ENCODE measurements at regions not wholly inside any gene's neighbourhood (a gene's known extent, or its start where the extent isn't known, plus 50 kb on each side); places are given as distances from the start of the nearest gene placed in this dataset.

DNA sequence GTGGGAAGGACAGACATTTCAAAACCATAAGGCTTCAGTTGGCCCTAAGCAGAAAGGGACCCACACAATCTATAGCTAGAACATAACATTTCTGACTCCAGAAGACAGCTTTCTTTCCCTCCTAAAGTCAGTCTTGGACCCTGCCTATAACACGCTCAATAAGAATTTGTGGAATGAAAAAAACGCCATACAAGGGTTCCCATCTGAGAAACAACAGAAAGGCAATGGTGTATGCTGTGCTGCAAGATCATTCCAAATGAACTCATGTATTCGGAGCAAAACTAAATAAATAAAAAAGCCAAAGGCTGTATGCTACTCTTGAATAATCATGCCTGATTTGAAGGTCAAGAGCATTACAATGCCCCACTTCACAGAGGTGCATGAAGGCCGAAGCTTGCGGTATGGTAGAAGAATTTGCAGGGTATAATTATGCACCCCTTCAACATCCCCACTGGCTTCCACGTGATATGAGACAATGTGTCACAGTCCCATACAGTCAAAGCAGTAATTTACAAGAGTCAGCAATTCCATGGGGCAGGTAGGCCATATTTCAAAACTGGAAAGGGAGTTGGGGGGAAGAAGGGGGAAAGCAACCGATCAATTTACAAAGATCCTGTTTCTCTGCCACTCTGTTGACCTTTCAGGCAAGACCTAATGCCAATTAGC is 61.4 kb upstream of the SLC14A2 start:
- DNase-seq (ENCODE audit: extremely low read depth, low read depth) = no peak

DNA sequence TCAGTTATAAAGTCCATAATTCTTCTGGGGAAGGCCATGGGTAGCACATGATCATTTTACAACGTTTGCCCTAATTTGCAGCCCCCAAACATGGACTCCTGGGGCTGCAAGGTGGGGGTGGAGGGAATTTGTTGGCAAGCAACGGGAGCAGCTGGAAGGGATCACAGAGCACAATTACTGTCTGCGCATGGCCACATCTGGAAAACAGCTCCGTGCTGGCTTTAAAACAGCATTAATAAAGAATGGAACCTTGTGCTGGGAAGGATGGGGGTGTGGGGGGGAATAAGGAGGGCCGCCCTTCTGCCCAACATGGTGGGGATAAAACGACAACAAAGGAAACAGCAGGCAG is 60.9 kb upstream of the SLC14A2 start:
- no peak for DNase-seq (ENCODE audit: extremely low read depth, low read depth)

DNA sequence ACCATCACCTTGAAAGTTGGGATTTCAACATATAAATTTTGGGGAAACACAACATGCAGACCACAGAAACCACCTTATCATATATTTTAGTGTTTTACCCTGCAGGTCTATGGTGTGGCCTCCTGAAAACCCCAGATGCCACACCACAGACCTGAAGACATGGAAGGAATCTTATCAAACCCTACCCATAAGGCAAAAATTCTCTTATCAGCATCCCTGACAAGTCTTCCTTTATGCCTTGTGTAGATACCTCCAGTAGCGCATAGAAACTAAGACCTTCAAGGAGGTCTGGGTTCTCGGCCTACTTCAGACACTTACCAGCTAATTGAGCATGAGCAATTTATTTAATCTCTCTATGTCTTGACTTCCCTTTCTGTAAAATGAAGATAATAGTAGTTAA is 59.1 kb upstream of the SLC14A2 start:
- no peak for DNase-seq (ENCODE audit: extremely low read depth, low read depth)

DNA sequence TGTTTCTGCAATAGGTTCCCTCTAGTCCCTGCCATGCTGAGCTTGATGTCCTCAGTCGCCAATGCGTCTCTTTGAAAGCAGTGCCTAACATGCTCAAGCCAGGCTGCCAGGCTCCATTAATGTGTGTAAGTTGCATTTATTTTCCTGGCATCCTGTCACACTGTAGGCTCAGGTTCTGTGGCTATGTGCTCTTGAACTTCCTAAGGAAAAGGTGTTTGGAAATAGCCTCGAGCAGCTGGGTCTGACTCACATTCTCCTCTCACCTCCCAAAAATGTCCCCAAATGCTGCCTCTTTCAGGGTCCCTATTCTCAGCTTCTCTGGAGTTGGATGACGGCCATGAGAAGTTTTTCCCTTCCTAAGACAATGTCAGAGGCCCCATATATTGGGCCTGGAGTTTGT is 58.0 kb upstream of the SLC14A2 start:
- no peak for DNase-seq (ENCODE audit: extremely low read depth, low read depth)

DNA sequence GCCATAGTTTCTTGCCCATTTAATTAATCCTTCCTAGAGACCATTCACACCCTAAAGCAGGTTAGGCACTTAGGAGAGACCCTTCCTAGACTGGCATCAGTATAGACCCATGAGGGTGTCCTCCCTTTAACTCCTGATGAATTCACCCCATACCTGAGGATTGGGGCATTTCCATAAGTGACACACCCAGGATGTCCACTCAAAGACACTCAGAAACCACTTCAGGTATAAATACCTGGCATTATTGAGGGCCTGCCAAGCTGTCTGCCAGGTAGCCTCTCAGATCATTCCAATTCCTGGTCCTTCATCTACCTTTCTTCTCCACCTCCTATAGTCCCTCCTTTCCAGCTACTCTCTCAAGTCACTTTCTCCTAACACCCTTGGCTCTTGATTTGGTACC is 57.5 kb upstream of the SLC14A2 start:
- no peak for DNase-seq (ENCODE audit: extremely low read depth, low read depth)

DNA sequence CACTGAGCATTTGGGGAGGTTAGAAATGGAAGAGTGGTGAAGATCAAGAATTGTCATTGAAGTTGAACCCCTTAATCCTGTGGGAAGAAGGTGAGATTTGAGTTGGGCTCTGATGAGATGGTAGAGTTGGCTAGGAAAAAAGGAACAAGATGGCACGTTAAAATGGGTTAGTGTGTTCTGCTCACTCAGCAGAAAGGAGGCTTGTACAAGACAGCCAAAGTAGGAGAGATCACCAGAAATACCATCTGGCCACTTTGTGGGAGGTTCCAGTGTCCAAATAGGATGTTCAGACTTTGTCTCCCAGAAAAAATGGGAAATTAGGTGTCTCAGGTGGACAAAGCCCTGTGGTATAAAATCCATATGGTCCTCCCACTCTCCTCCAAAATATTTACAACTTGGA is 56.0 kb upstream of the SLC14A2 start:
- no peak for DNase-seq (ENCODE audit: extremely low read depth, low read depth)

DNA sequence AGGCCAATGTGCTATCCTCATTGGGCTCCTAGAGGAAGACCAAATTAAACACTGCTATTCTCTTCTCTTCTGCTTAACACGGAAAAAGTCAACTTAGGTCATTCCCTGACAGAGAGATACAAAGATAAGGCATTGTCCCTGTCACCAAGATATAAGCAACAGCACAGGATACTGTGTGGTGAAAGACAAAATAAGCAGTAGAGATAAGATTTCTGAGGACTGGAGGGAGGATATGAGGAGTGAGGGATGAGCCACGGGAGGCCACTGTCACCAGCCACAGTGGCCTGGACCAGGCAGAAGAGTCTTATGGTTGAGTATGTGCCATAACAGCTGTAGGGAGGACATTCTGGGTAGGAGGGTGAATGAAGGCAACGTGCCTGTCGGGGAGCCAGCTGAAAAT is 54.4 kb upstream of the SLC14A2 start:
- no peak for DNase-seq (ENCODE audit: extremely low read depth, low read depth)

DNA sequence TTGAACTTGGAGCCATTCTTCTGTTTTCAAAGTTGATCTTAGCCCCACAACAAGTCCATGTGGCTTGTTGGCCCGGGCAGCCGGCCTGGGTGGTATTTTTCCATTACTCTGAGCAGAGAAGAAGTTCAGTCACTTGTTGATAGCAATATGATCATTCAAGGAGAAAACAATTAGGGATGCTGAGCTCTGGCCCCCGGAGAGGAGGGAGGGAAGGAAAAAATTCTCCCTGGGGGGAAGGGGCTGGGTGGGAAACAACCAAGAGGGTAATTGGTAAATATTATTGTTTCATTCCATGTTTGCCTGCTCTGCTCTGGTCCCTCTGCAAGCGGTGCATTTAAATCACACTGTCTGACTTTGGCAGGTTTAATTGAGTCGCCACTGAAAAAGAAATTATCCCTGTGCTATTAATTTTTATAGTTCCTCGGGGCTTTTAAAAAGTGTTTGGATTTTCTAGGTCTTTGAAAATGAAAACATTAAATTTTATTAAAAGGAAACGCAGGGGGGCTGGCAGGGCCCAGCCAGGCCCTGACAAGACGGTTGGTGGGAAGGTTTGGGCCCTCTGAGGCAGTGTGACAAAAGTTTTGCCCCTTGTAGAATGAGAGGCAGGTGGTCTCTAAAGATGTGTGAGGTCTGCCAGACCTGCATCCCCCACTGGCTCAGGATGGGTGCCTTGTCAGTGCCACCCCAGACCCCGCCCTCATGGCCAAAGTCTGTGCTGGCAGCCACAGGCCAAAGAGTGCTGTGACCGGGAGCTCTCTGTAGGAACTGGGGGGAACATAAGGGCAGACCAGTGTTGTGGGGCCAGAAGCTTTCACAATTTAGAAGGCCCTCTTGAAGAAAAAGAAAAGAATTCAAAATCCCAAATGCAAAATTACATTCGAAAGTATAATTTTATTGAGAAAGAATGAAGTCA is 52.5 kb upstream of the SLC14A2 start:
- no peak for DNase-seq (ENCODE audit: extremely low read depth, low read depth)

DNA sequence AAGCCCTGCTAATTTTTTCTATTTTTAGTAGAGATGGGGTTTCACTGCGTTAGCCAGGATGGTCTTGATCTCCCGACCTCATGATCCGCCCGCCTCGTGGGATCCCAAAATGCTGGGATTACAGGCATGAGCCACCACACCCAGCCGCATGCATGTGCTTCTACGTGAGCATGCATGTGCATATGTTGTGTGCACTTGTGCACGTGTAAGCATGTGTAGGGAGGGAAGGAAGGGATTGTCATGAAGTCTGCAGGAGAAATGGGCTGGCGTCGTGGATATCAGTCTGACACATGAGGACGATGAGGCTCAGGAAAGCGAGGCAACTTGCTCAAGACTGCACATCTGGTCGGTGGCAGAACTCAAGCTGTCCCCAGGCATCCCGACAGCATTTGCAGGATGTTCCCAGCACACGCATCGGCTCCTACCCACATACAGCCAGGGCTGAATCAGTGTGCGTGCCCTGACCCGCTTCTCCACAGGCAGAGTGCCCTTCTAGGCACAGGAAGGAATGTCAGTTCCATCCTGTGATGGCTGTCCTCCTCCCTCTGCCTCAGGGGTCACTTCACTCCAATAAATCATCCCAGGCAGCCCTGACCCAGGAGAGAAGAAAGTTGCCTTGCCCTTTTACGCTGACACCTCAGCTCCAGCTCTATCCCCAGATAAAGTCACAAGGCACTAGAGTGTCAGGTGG is 49.9 kb upstream of the SLC14A2 start:
- DNase-seq (ENCODE audit: extremely low read depth, low read depth) = no peak
